ENCODE measurements at regions not wholly inside any gene's neighbourhood (a gene's known extent, or its start where the extent isn't known, plus 50 kb on each side); places are given as distances from the start of the nearest gene placed in this dataset.

- TF ChIP-seq EP300 (IDR thresholded peaks at IDR 0.05) (no peak), POLR2AphosphoS5 (IDR thresholded peaks at IDR 0.05) (no peak), CTCF (IDR thresholded peaks at IDR 0.05) (no peak), POLR2A (IDR thresholded peaks at IDR 0.05) (no peak)
- no peaks in the 10 kb centered on the region for H3K36me3 ChIP-seq
- no peak for DNase-seq (ENCODE audit: low spot score in 2 of 2)
Observed at GRCh38 chr4:149084144-149084543, 641.9 kb upstream of the NR3C2 start.

GRCh38 chr4:149077181-149077580 is 635.0 kb upstream of the NR3C2 start:
- 74% methylated on average over 1 of the region's 1 CpG for WGBS
- H3K36me3 ChIP-seq, result no peaks in the 10 kb centered on the region
- H3K27ac ChIP-seq, result no peak overlapping the region
- H3K27me3 ChIP-seq, result no peaks in the 10 kb centered on the region
- TF ChIP-seq EP300 (IDR thresholded peaks at IDR 0.05), result no peak
- no peaks in the 10 kb centered on the region for H3K4me1 ChIP-seq
- H3K4me3 ChIP-seq, result no peak overlapping the region
- no peak for DNase-seq (ENCODE audit: low spot score in 2 of 2)
- no peaks in the 10 kb centered on the region for H3K9me3 ChIP-seq

More at GRCh38 chr4:149084144-149084543, 641.9 kb upstream of the NR3C2 start:
- Histone ChIP-seq H3K9me3 (no peaks in the 10 kb centered on the region), H3K4me3 (no peak overlapping the region), H3K4me1 (no peaks in the 10 kb centered on the region), H3K27ac (no peak overlapping the region), H3K27me3 (no peaks in the 10 kb centered on the region)
- 93% methylated on average over 4 of the region's 4 CpGs for WGBS

GRCh38 chr4:149076401-149076800 is 634.2 kb upstream of the NR3C2 start:
- H3K27me3 ChIP-seq, result no peaks in the 10 kb centered on the region
- no peak for DNase-seq (ENCODE audit: low spot score in 2 of 2)
- no peaks in the 10 kb centered on the region for H3K36me3 ChIP-seq
- 33% methylated on average over 1 of the region's 1 CpG for WGBS
- no peaks in the 10 kb centered on the region for H3K4me1 ChIP-seq
- H3K9me3 ChIP-seq, result no peaks in the 10 kb centered on the region
- no peak overlapping the region for H3K4me3 ChIP-seq
- H3K27ac ChIP-seq, result no peak overlapping the region
- TF ChIP-seq POLR2AphosphoS5 (IDR thresholded peaks at IDR 0.05) (no peak), CTCF (IDR thresholded peaks at IDR 0.05) (no peak), EP300 (IDR thresholded peaks at IDR 0.05) (no peak), POLR2A (IDR thresholded peaks at IDR 0.05) (no peak)

- H3K4me1 ChIP-seq, result no peaks in the 10 kb centered on the region
- H3K4me3 ChIP-seq, result no peak overlapping the region
- no peak overlapping the region for H3K27ac ChIP-seq
- H3K9me3 ChIP-seq, result peaks cover under 1% of the 10 kb centered on the region
- no peaks in the 10 kb centered on the region for H3K27me3 ChIP-seq
- no peaks in the 10 kb centered on the region for H3K36me3 ChIP-seq
- no peak for DNase-seq (ENCODE audit: low spot score in 2 of 2)
- TF ChIP-seq CTCF (IDR thresholded peaks at IDR 0.05), result no peak
- no peak for TF ChIP-seq EP300 (IDR thresholded peaks at IDR 0.05)
- no peak for TF ChIP-seq POLR2AphosphoS5 (IDR thresholded peaks at IDR 0.05)
- TF ChIP-seq POLR2A (IDR thresholded peaks at IDR 0.05), result no peak
Observed at GRCh38 chr4:149072384-149072783, 630.2 kb upstream of the NR3C2 start.

GRCh38 chr4:149065753-149066152 is 623.5 kb upstream of the NR3C2 start:
- 100% methylated on average over 1 of the region's 1 CpG for WGBS
- Histone ChIP-seq H3K27me3 (no peaks in the 10 kb centered on the region), H3K4me1 (no peaks in the 10 kb centered on the region), H3K27ac (no peak overlapping the region), H3K36me3 (no peaks in the 10 kb centered on the region), H3K9me3 (peaks cover 8% of the 10 kb centered on the region), H3K4me3 (no peak overlapping the region)
- no peak for TF ChIP-seq CTCF (IDR thresholded peaks at IDR 0.05)
- TF ChIP-seq EP300 (IDR thresholded peaks at IDR 0.05), result no peak
- TF ChIP-seq POLR2A (IDR thresholded peaks at IDR 0.05), result no peak
- TF ChIP-seq POLR2AphosphoS5 (IDR thresholded peaks at IDR 0.05), result no peak
- no peak for DNase-seq (ENCODE audit: low spot score in 2 of 2)

- Histone ChIP-seq H3K27ac (no peak overlapping the region), H3K36me3 (no peaks in the 10 kb centered on the region), H3K27me3 (no peaks in the 10 kb centered on the region), H3K4me3 (no peak overlapping the region), H3K9me3 (peaks cover 8% of the 10 kb centered on the region), H3K4me1 (no peaks in the 10 kb centered on the region)
- no peak for TF ChIP-seq POLR2A (IDR thresholded peaks at IDR 0.05)
- no peak for TF ChIP-seq POLR2AphosphoS5 (IDR thresholded peaks at IDR 0.05)
- no peak for TF ChIP-seq EP300 (IDR thresholded peaks at IDR 0.05)
- no peak for TF ChIP-seq CTCF (IDR thresholded peaks at IDR 0.05)
- DNase-seq (ENCODE audit: low spot score in 2 of 2), result no peak
- WGBS, result 77% methylated on average over 2 of the region's 2 CpGs
Observed at GRCh38 chr4:149062997-149063396, 620.8 kb upstream of the NR3C2 start.
